ENCODE measurements at regions not wholly inside any gene's neighbourhood (a gene's known extent, or its start where the extent isn't known, plus 50 kb on each side); places are given as distances from the start of the nearest gene placed in this dataset.

GRCh38 chr20:57908704-57909630 lies 199.2 kb upstream of the PMEPA1 start:
- DNase-seq (ENCODE audit: low read depth in 3 of 3, low spot score in 2 of 3): peak in 2 of 3 donors; percentile 42 to 61

- DNase-seq (ENCODE audit: low read depth in 3 of 3, low spot score in 2 of 3): no peak
Observed at GRCh38 chr20:57908226-57908625, 198.4 kb upstream of the PMEPA1 start.

- DNase-seq (ENCODE audit: low read depth in 3 of 3, low spot score in 2 of 3): no peak
Observed at GRCh38 chr20:57907131-57908000, 197.6 kb upstream of the PMEPA1 start.

GRCh38 chr20:57905448-57905847 lies 195.6 kb upstream of the PMEPA1 start:
- DNase-seq (ENCODE audit: low read depth in 3 of 3, low spot score in 2 of 3): no peak

- no peak for DNase-seq (ENCODE audit: low read depth in 3 of 3, low spot score in 2 of 3)
Observed at GRCh38 chr20:57904314-57905105, 194.7 kb upstream of the PMEPA1 start.

GRCh38 chr20:57902473-57902872 lies 192.7 kb upstream of the PMEPA1 start:
- no peak for DNase-seq (ENCODE audit: low read depth in 3 of 3, low spot score in 2 of 3)

- DNase-seq (ENCODE audit: low read depth in 3 of 3, low spot score in 2 of 3): no peak
Observed at GRCh38 chr20:57901526-57901925, 191.7 kb upstream of the PMEPA1 start.

- no peak for DNase-seq (ENCODE audit: low read depth in 3 of 3, low spot score in 2 of 3)
Observed at GRCh38 chr20:57900226-57900905, 190.6 kb upstream of the PMEPA1 start.

- no peak for DNase-seq (ENCODE audit: low read depth in 3 of 3, low spot score in 2 of 3)
Observed at GRCh38 chr20:57899554-57899953, 189.7 kb upstream of the PMEPA1 start.

- DNase-seq (ENCODE audit: low read depth in 3 of 3, low spot score in 2 of 3): no peak
Observed at GRCh38 chr20:57898332-57898731, 188.5 kb upstream of the PMEPA1 start.

- DNase-seq (ENCODE audit: low read depth in 3 of 3, low spot score in 2 of 3): no peak
Observed at GRCh38 chr20:57897891-57898290, 188.1 kb upstream of the PMEPA1 start.

- no peak for DNase-seq (ENCODE audit: low read depth in 3 of 3, low spot score in 2 of 3)
Observed at GRCh38 chr20:57897156-57897874, 187.5 kb upstream of the PMEPA1 start.

GRCh38 chr20:57896563-57896962 lies 186.7 kb upstream of the PMEPA1 start:
- DNase-seq (ENCODE audit: low read depth in 3 of 3, low spot score in 2 of 3): no peak

- no peak for DNase-seq (ENCODE audit: low read depth in 3 of 3, low spot score in 2 of 3)
Observed at GRCh38 chr20:57896017-57896416, 186.2 kb upstream of the PMEPA1 start.

- DNase-seq (ENCODE audit: low read depth in 3 of 3, low spot score in 2 of 3): no peak
Observed at GRCh38 chr20:57895161-57895855, 185.5 kb upstream of the PMEPA1 start.

- no peak for DNase-seq (ENCODE audit: low read depth in 3 of 3, low spot score in 2 of 3)
Observed at GRCh38 chr20:57894522-57894921, 184.7 kb upstream of the PMEPA1 start.

GRCh38 chr20:57894096-57894495 lies 184.3 kb upstream of the PMEPA1 start:
- no peak for DNase-seq (ENCODE audit: low read depth in 3 of 3, low spot score in 2 of 3)

- no peak for DNase-seq (ENCODE audit: low read depth in 3 of 3, low spot score in 2 of 3)
Observed at GRCh38 chr20:57893366-57893999, 183.7 kb upstream of the PMEPA1 start.
